ENCODE measurements at regions not wholly inside any gene's neighbourhood (a gene's known extent, or its start where the extent isn't known, plus 50 kb on each side); places are given as distances from the start of the nearest gene placed in this dataset.

DNA sequence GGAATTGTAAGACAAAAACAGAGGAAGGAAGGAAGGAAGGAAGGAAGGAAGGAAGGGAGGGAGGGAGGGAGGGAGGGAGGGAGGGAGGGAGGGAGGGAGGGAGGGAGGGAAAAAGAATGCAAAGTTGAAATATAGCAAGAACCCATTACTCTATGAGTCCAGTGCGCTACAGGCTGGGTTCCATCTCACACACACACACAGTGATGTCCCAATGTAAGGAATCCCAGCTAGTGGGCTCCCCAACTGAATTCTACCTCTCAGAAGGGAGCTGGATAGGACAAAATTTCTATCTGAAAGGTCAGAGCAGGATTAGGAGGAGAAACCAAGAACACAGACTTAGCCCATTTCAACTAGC lies 173.4 kb downstream of the DAD1 start:
- no peak overlapping the region for H2AFZ ChIP-seq (ENCODE audit: low read depth, low read length, poor library complexity, severe bottlenecking)
- no peak overlapping the region for H3K27ac ChIP-seq (ENCODE audit: low read depth, low read length)
- no peak for ATAC-seq

More for the DNA sequence above, 173.4 kb downstream of the DAD1 start:
- DNase-seq (ENCODE audit: low read depth, low spot score): no peak
- H3K9me2 ChIP-seq (ENCODE audit: insufficient read depth): no peaks in the 10 kb centered on the region
- POLR2A ChIA-PET: no interaction called here
- H3K36me3 ChIP-seq (ENCODE audit: control insufficient read depth in 1 of 2, insufficient read depth in 2 of 2, low read length in 2 of 2): no peaks in the 10 kb centered on the region
- H3K4me3 ChIP-seq (replicated peaks in 1 of 2; ENCODE audit: low read depth in 1 of 2, low read length in 2 of 2): no peak overlapping the region
- intact Hi-C loops (cut with micrococcal nuclease): no loop called here
- no peaks in the 10 kb centered on the region for H3K9me3 ChIP-seq (ENCODE audit: control insufficient read depth in 1 of 2, insufficient read depth in 1 of 2, low read depth in 1 of 2, low read length in 2 of 2)
- TF ChIP-seq SRF (IDR thresholded peaks at IDR 0.05; ENCODE audit: low read depth) (no peak), POLR2A (IDR thresholded peaks at IDR 0.05; ENCODE audit: borderline replicate concordance, extremely low read depth, insufficient read depth, insufficient read length) (no peak), ZFX (IDR thresholded peaks at IDR 0.05) (no peak), ZNF274 (IDR thresholded peaks at IDR 0.05; ENCODE audit: low read depth, low read length) (no peak), CBX3 (IDR thresholded peaks at IDR 0.05; ENCODE audit: low read depth) (no peak), SP1 (IDR thresholded peaks at IDR 0.05; ENCODE audit: low read depth) (no peak), POLR2AphosphoS5 (IDR thresholded peaks at IDR 0.05; ENCODE audit: low read depth, low read length) (no peak), JUND (IDR thresholded peaks at IDR 0.05) (no peak), FOSL1 (IDR thresholded peaks at IDR 0.05; ENCODE audit: low read depth) (no peak), TCF7L2 (IDR thresholded peaks at IDR 0.05; ENCODE audit: borderline replicate concordance, extremely low read depth, insufficient read depth, insufficient read length) (no peak), EGR1 (IDR thresholded peaks at IDR 0.05; ENCODE audit: low read depth) (no peak), REST (IDR thresholded peaks at IDR 0.05; ENCODE audit: low read depth) (no peak), ATF3 (IDR thresholded peaks at IDR 0.05) (no peak)
- TF ChIP-seq, protein P1, sequence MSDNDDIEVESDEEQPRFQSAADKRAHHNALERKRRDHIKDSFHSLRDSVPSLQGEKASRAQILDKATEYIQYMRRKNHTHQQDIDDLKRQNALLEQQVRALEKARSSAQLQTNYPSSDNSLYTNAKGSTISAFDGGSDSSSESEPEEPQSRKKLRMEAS (IDR thresholded peaks at IDR 0.05): no peak
- TF ChIP-seq, protein P2, sequence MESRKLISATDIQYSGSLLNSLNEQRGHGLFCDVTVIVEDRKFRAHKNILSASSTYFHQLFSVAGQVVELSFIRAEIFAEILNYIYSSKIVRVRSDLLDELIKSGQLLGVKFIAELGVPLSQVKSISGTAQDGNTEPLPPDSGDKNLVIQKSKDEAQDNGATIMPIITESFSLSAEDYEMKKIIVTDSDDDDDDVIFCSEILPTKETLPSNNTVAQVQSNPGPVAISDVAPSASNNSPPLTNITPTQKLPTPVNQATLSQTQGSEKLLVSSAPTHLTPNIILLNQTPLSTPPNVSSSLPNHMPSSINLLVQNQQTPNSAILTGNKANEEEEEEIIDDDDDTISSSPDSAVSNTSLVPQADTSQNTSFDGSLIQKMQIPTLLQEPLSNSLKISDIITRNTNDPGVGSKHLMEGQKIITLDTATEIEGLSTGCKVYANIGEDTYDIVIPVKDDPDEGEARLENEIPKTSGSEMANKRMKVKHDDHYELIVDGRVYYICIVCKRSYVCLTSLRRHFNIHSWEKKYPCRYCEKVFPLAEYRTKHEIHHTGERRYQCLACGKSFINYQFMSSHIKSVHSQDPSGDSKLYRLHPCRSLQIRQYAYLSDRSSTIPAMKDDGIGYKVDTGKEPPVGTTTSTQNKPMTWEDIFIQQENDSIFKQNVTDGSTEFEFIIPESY (IDR thresholded peaks at IDR 0.05; ENCODE audit: extremely low read depth, insufficient replicate concordance, low read length): no peak
- H3K79me2 ChIP-seq (ENCODE audit: insufficient read depth, low read length): no peaks in the 10 kb centered on the region
- H3K27me3 ChIP-seq (ENCODE audit: insufficient read depth, low read length): peaks cover 50% of the 10 kb centered on the region; the same call in 1 of the 2 replicates
- no TSS peak for BruUV-seq (replicated peaks)
- no peaks in the 10 kb centered on the region for H4K20me1 ChIP-seq (ENCODE audit: insufficient read depth)
- RAD21 ChIA-PET (ENCODE audit: low non-redundant PET in 1 of 2, low total read pairs in 2 of 2, uncharacterized antibody in 2 of 2, unreplicated experiment in 2 of 2): no interaction called here
- no peak overlapping the region for H3K4me2 ChIP-seq (ENCODE audit: low read length)
- CTCF ChIA-PET: no interaction called here
- no peaks in the 10 kb centered on the region for H3K4me1 ChIP-seq (ENCODE audit: control insufficient read depth in 1 of 2, insufficient read depth in 2 of 2, low read length in 2 of 2)
- H3K9ac ChIP-seq (ENCODE audit: low read length): no peak overlapping the region
